ENCODE measurements at regions not wholly inside any gene's neighbourhood (a gene's known extent, or its start where the extent isn't known, plus 50 kb on each side); places are given as distances from the start of the nearest gene placed in this dataset.

- no peak overlapping the region for H2AK9ac ChIP-seq (replicated peaks; ENCODE audit: low read depth, low read length, poor library complexity)
- DNase-seq: no peak
- ATAC-seq (ENCODE audit: low read depth): no peak
- no TSS peak for BruUV-seq (replicated peaks)
- H3K9me3 ChIP-seq (ENCODE audit: control insufficient read depth, insufficient read depth, low read length): peaks cover 3% of the 10 kb centered on the region
- no peak overlapping the region for H3K4me2 ChIP-seq (ENCODE audit: low read depth, low read length)
- no peak overlapping the region for H2BK15ac ChIP-seq (ENCODE audit: low read depth, low read length)
- H4K91ac ChIP-seq (ENCODE audit: insufficient read depth, low read depth, low read length): no peak overlapping the region
- no peak overlapping the region for H3K4ac ChIP-seq (ENCODE audit: low read depth, low read length)
- no peak overlapping the region for H2BK5ac ChIP-seq (ENCODE audit: low read depth, low read length, poor library complexity, severe bottlenecking)
- no peak overlapping the region for H4K5ac ChIP-seq (ENCODE audit: low read depth, low read length)
- no peak overlapping the region for H2AFZ ChIP-seq (replicated peaks; ENCODE audit: low read length, poor library complexity)
- CTCF ChIA-PET: no interaction called here
- H3K18ac ChIP-seq (ENCODE audit: low read depth, low read length): no peak overlapping the region
- no peak overlapping the region for H3K9ac ChIP-seq (ENCODE audit: low read depth, low read length)
- POLR2A ChIA-PET (ENCODE audit: unreplicated experiment): no interaction called here
- H3K9me1 ChIP-seq (ENCODE audit: insufficient read depth, low read length): no peaks in the 10 kb centered on the region
- dilution Hi-C loops (cut with HindIII; ENCODE audit: low sequenced_read_pairs, unreplicated experiment): no loop called here
- H4K20me1 ChIP-seq (ENCODE audit: insufficient read depth, low read length): no peaks in the 10 kb centered on the region
- H2AK5ac ChIP-seq (ENCODE audit: low read depth, low read length): no peak overlapping the region
- TF ChIP-seq ELK1 (IDR thresholded peaks at IDR 0.05; ENCODE audit: borderline replicate concordance, low read depth, low read length) (no peak), CTCF (conservative IDR thresholded peaks at IDR 0.05; ENCODE audit: low read depth, low read length) (no peak), MAZ (IDR thresholded peaks at IDR 0.05; ENCODE audit: borderline replicate concordance, low read depth, low read length) (no peak), CEBPB (IDR thresholded peaks at IDR 0.05; ENCODE audit: low read depth, low read length) (no peak), RCOR1 (IDR thresholded peaks at IDR 0.05; ENCODE audit: insufficient replicate concordance, low read length) (no peak), RAD21 (IDR thresholded peaks at IDR 0.05; ENCODE audit: low read length) (no peak), NFE2L2 (IDR thresholded peaks at IDR 0.05; ENCODE audit: low read depth, low read length) (no peak), USF2 (IDR thresholded peaks at IDR 0.05; ENCODE audit: low read depth, low read length) (no peak), FOS (IDR thresholded peaks at IDR 0.05; ENCODE audit: low read depth, low read length) (no peak), POLR2A (IDR thresholded peaks at IDR 0.05; ENCODE audit: low read depth, low read length) (no peak), CHD1 (IDR thresholded peaks at IDR 0.05; ENCODE audit: low read depth, low read length) (no peak), MXI1 (IDR thresholded peaks at IDR 0.05; ENCODE audit: borderline replicate concordance, low read depth, low read length) (no peak), MAFK (IDR thresholded peaks at IDR 0.05; ENCODE audit: low read depth, low read length) (no peak), SMC3 (IDR thresholded peaks at IDR 0.05; ENCODE audit: low read depth, low read length) (no peak), RFX5 (IDR thresholded peaks at IDR 0.05; ENCODE audit: low read depth, low read length) (no peak), BHLHE40 (IDR thresholded peaks at IDR 0.05; ENCODE audit: low read depth, low read length) (no peak)
- H3K27ac ChIP-seq (ENCODE audit: insufficient read depth, low read length): no peak overlapping the region
- no CpG with 5 or more reads among the region's 2 CpGs for WGBS, 2 experiments (ENCODE audit: extremely low coverage in 2 of 2, insufficient read length in 1 of 2)
- no peak overlapping the region for H3K23ac ChIP-seq (ENCODE audit: low read depth, low read length)
- no peak overlapping the region for H2BK20ac ChIP-seq (ENCODE audit: low read depth, low read length)
- no peaks in the 10 kb centered on the region for H3K36me3 ChIP-seq (ENCODE audit: control insufficient read depth, insufficient read depth, low read length)
- no peak overlapping the region for H3K56ac ChIP-seq (ENCODE audit: extremely low read depth, insufficient read depth, low read length)
- H3K4me3 ChIP-seq (ENCODE audit: insufficient read depth, low read depth, low read length): no peak overlapping the region
- H3K27me3 ChIP-seq (ENCODE audit: control insufficient read depth, insufficient read depth, low read length): no peaks in the 10 kb centered on the region
- no peak overlapping the region for H3K14ac ChIP-seq (replicated peaks; ENCODE audit: low read depth, low read length)
- H4K8ac ChIP-seq (ENCODE audit: low read depth in 2 of 2, low read length in 2 of 2): no peak overlapping the region
- no peak overlapping the region for H2BK120ac ChIP-seq (ENCODE audit: low read depth, low read length)
- in situ Hi-C loops (cut with MboI; ENCODE audit: low sequenced_read_pairs): no loop called here
- H3K4me1 ChIP-seq (ENCODE audit: control insufficient read depth, insufficient read depth, low read length): no peaks in the 10 kb centered on the region
- H3K79me1 ChIP-seq (ENCODE audit: low read depth in 1 of 2, low read length in 2 of 2): no peaks in the 10 kb centered on the region
- intact Hi-C loops (cut with micrococcal nuclease): no loop called here
These were observed 487.4 kb downstream of the NR2F2 start for GRCh38 chr15:96817900-96818299.

Data from IMR-90 (cell line).